IPS-NIHi11 (cell line): ENCODE measurements at regions not wholly inside any gene's neighbourhood (a gene's known extent, or its start where the extent isn't known, plus 50 kb on each side); places are given as distances from the start of the nearest gene placed in this dataset.
"Not testable (repeated sequence)": the region's sequence is repeated elsewhere in the genome, so short reads cannot be mapped to it uniquely, and the experiment has no call there.

Source experiments
- DNase-seq: peaks from one replicate; pipeline ENCODE4 v3.0.0; 2012; ENCODE audit warnings: mixed read lengths, low spot score

DNA sequence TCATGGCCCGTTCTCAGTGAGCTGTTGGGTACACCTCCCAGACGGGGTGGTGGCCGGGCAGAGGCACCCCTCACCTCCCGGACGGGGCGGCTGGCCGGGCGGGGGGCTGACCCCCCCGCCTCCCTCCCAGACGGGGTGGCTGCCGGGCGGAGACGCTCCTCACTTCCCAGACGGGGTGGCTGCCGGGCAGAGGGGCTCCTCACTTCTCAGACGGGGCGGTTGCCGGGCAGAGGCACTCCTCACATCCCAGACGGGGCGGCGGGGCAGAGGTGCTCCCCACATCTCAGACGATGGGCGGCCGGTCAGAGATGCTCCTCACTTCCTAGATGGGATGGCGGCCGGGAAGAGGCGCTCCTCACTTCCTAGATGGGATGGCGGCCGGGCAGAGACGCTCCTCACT, 129.7 kb upstream of the DAAM1 start:
- DNase-seq, result not testable (repeated sequence)

DNA sequence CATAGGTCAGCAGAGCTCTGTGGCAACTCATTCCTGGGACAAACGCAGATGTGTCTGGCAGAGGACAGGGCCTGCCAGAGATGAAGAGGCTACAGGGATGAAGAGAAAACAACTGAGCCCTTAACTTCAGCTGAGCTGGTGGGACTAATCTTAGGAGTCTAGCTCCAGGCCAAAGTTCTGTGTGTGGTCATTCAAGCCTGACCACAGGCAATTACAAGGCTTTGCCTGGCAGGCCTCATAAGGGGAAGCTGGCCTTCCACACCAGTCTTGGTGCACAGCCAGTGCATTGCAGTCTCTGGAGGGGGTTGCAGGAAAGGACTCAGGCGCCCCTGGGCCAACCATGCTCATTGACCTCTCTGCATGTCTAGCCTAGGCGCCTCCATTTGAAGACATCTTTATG, 127.6 kb upstream of the DAAM1 start:
- no peak for DNase-seq

DNA sequence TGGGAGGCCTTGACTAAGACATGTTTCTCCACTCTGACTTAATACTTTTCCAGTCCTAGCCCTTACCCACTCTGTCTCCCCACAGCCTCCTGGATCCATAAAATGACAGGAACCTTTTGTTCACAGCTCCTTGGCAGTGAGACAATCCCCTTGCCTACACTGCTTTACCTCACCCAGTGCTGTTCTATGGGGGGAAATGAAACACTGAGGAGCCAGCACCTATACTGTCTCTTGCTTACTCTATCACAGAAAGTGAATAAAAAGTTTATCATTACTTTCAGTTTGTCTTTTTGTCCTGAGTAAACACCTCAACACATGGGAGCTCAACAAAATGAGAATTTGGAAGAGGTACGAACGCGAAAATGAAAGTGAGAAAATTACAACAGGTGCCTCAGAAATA, 127.2 kb upstream of the DAAM1 start:
- no peak for DNase-seq

GRCh38 chr14:59063259-59063658, 125.2 kb upstream of the DAAM1 start:
- DNase-seq, result no peak

- DNase-seq, result no peak
Measured at GRCh38 chr14:59067127-59067894, 121.2 kb upstream of the DAAM1 start.

GRCh38 chr14:59069163-59069854, 119.2 kb upstream of the DAAM1 start:
- DNase-seq, result no peak

DNA sequence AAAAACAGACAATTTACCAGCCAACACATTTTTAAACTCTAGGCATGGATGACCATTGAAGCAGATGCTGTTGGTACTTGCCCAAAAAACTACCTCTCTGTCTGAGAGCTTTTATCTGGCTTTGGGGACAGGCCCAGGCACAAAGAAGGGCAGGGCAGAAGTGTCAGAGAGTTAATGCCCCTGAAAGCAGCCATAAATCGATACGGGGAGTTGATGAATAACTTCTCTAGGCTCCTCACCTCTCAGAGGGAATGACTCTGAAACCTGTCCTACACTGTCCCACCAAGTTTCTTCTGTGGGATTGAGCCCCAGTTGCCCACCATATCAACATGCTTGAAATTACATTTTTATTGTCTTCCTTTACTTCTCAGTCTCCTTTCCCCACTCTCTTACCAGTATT, 113.0 kb upstream of the DAAM1 start:
- no peak for DNase-seq

- DNase-seq, result no peak
Measured at GRCh38 chr14:59081720-59082119, 106.7 kb upstream of the DAAM1 start.

- DNase-seq, result no peak
Measured at GRCh38 chr14:59085207-59085739, 103.2 kb upstream of the DAAM1 start.

DNA sequence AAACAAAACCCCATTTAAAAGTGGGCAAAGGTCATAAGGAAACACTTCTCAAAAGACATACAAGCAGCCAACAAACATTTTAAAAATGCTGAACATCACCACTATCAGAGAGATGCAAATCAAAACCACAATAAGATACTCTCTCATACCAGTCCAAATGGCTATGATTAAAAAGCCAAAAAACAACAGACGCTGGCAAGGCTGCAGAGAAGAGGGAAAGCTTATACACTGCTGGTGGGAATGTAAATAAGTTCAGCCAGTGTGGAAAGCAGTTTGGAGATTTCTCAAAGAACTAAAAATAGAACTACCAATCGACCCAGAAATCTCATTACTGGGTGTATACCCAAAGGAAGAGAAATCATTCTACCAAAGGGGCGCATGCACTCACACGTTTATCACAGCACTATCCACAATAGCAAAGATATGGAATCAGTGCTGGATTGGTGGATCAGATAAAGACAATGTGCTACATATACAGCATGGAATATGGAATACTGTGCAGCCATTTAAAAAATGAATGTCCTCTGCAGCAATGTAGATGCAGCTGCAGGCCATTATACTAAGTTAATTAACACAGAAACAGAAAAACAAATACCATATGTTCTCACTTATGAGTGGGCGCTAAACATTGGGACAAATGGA, 102.1 kb upstream of the DAAM1 start:
- no peak for DNase-seq

DNA sequence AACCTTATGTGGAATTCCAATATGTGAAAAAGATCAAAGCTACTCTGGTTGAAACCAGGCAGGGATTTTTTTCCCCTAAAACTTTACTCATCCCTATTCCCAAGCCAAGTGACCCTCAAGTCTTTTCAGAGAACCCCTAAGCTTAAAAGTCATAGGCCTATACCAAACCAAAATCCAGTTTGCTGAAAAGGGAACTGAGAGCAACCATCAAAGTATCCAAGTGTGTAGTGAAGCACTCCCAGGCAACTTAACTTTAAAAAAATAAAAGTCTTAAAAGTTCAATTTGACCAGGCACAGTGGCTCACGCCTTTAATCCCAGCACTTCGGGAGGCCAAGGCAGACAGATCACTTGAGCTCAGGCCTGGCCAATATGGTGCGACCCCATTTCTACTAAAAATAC, 101.2 kb upstream of the DAAM1 start:
- DNase-seq, result no peak

GRCh38 chr14:59087711-59088110, 100.8 kb upstream of the DAAM1 start:
- no peak for DNase-seq

DNA sequence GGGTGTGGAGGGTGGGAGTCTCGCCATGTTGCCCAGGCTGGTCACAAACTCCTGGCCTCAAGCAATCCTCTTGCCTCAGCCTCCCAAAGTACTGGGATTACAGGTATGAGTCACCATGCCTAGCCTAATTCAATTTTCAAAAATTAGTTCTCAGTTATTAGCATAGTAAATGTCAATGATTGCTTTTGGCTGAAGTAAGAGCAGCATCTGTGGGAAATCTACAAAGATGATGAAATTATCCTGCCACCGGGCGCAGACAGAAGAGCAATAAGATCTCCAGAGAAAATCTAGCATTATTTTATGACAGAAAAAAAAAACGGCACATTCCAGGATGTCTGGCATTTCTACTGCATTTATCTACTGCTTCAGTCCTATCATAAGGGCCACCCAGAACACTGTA, 97.9 kb upstream of the DAAM1 start:
- DNase-seq, result no peak

DNA sequence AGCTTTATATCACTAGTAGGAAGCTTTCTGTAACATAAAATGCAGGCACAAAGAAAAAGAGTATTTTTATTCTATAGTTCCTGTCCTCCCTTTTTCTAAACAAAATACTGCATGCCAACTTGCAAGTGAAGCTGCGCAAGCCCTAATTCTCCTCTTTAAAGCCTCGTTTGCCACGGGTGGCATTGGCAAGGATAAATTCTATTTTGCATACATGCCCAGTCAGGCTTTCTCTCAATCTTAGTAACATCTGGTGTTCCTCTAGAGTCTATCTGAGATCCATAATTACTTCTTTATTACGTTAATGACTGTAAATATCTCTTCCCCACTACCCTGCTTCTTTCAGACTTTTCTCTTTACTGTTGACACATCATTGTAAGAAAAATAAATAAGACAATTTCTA, 97.1 kb upstream of the DAAM1 start:
- no peak for DNase-seq

GRCh38 chr14:59091976-59092375, 96.5 kb upstream of the DAAM1 start:
- DNase-seq, result no peak

GRCh38 chr14:59093902-59094301, 94.6 kb upstream of the DAAM1 start:
- no peak for DNase-seq

- DNase-seq, result no peak
Measured at GRCh38 chr14:59096303-59096702, 92.2 kb upstream of the DAAM1 start.

- no peak for DNase-seq
Measured at GRCh38 chr14:59097681-59098080, 90.8 kb upstream of the DAAM1 start.

- DNase-seq, result no peak
Measured at GRCh38 chr14:59098377-59098776, 90.1 kb upstream of the DAAM1 start.

DNA sequence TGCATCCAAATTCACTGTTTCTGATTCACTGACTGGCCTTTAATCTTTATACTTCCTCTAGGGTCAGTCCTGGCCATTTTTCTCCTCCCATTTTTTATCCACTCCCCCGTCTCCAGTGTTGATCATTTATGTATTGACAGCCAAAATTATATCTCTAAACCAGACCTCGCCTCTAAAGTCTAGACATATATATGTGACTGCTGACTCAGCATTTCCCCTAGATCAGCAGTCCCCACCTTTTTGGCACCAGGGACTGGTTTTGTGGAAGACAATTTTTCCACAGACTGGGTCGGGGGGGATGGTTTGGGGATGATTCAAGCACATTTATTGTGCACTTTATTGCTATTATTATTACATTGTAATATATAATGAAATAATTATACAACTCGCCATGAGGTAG, 88.3 kb upstream of the DAAM1 start:
- DNase-seq, result no peak

- DNase-seq, result no peak
Measured at GRCh38 chr14:59101476-59101875, 87.0 kb upstream of the DAAM1 start.

DNA sequence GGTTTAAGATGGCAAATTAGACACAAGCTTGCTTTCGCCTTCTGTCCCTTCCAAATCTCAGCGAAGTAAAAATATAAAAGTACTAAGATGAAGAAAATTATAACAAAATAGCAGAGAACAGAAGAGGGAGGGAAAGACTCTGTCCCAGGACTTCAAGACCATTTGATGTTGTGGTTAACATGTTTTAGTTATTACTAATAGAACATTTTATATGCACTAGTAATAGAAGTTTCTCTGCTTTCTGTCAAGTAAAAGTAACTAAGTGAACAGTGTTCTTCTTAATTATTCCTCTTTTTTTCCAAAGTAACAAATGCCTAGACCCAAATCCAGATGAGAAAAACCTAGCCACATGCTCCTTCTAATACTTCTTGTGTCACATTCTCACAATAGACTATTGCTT, 85.1 kb upstream of the DAAM1 start:
- DNase-seq, result no peak

GRCh38 chr14:59107819-59108218, 80.6 kb upstream of the DAAM1 start:
- DNase-seq, result no peak
